GM19455 (cell line): ENCODE measurements at regions not wholly inside any gene's neighbourhood (a gene's known extent, or its start where the extent isn't known, plus 50 kb on each side); places are given as distances from the start of the nearest gene placed in this dataset.

Experiments
- ATAC-seq: cut with Tn5 transposase; IDR thresholded peaks from one replicate; pipeline ENCODE4 v1.9.1; 2021; ENCODE audit not compliant: unreplicated experiment

GRCh38 chr13:63041640-63042414 lies 1626.2 kb upstream of the PCDH20 start:
- no peak for ATAC-seq

GRCh38 chr13:63026285-63026797 lies 1610.7 kb upstream of the PCDH20 start:
- ATAC-seq = no peak

- no peak for ATAC-seq
Observed at GRCh38 chr13:63025741-63026140, 1610.1 kb upstream of the PCDH20 start.

GRCh38 chr13:63024458-63024857 lies 1608.8 kb upstream of the PCDH20 start:
- ATAC-seq = no peak

- no peak for ATAC-seq
Observed at GRCh38 chr13:63011996-63012395, 1596.3 kb upstream of the PCDH20 start.

- no peak for ATAC-seq
Observed at GRCh38 chr13:63010072-63010658, 1594.5 kb upstream of the PCDH20 start.

GRCh38 chr13:63005625-63006024 lies 1590.0 kb upstream of the PCDH20 start:
- ATAC-seq = no peak

GRCh38 chr13:62997696-62998095 lies 1582.0 kb upstream of the PCDH20 start:
- ATAC-seq = no peak

GRCh38 chr13:62997038-62997599 lies 1581.5 kb upstream of the PCDH20 start:
- ATAC-seq = no peak

- no peak for ATAC-seq
Observed at GRCh38 chr13:62973804-62974203, 1558.2 kb upstream of the PCDH20 start.

- ATAC-seq = no peak
Observed at GRCh38 chr13:62964522-62964921, 1548.9 kb upstream of the PCDH20 start.

GRCh38 chr13:62960723-62961122 lies 1545.1 kb upstream of the PCDH20 start:
- ATAC-seq = no peak

- ATAC-seq = no peak
Observed at GRCh38 chr13:62933809-62934208, 1518.2 kb upstream of the PCDH20 start.

GRCh38 chr13:62932256-62932883 lies 1516.7 kb upstream of the PCDH20 start:
- ATAC-seq = no peak

- ATAC-seq = no peak
Observed at GRCh38 chr13:62931853-62932252, 1516.2 kb upstream of the PCDH20 start.

GRCh38 chr13:62924395-62924794 lies 1508.7 kb upstream of the PCDH20 start:
- ATAC-seq = no peak

GRCh38 chr13:62920159-62920558 lies 1504.5 kb upstream of the PCDH20 start:
- ATAC-seq = no peak

GRCh38 chr13:62919491-62919890 lies 1503.8 kb upstream of the PCDH20 start:
- no peak for ATAC-seq

GRCh38 chr13:62910541-62911060 lies 1495.0 kb upstream of the PCDH20 start:
- no peak for ATAC-seq

GRCh38 chr13:62908321-62908720 lies 1492.7 kb upstream of the PCDH20 start:
- no peak for ATAC-seq

GRCh38 chr13:62906896-62907295 lies 1491.2 kb upstream of the PCDH20 start:
- ATAC-seq = no peak
